Activated CD8-positive, alpha-beta T cell treated with anti-CD3 and anti-CD28 coated beads for 36 hours (primary cell): ENCODE measurements at regions not wholly inside any gene's neighbourhood (a gene's known extent, or its start where the extent isn't known, plus 50 kb on each side); places are given as distances from the start of the nearest gene placed in this dataset.

Experiments
- ATAC-seq: fragments of 200-7000 bp; cut with Tn5 transposase; one replicate; pipeline ENCODE4 v1.10.0; 2021; ENCODE audit warnings: mild to moderate bottlenecking, moderate library complexity
- CTCF ChIA-PET: fragments of 350-600 bp; sonication (Branson Sonifier 250); formaldehyde crosslinking; loops from one replicate; lab custom pipeline; 2021; ENCODE audit warnings: antibody characterized with exemption; lab: Charles Lee
- POLR2A ChIA-PET: fragments of 350-600 bp; sonication (Branson Sonifier 250); formaldehyde crosslinking; loops from one replicate; lab custom pipeline; 2021; ENCODE audit warnings: antibody characterized with exemption; lab: Charles Lee
- DNase-seq: peaks from one replicate; pipeline ENCODE4 v3.0.0-alpha.2; 2020
- H3K27ac Mint-ChIP-seq: one replicate; pipeline ENCODE4 v1.8.0; 2021; ENCODE audit warnings: mild to moderate bottlenecking, mixed read lengths
- H3K27me3 Mint-ChIP-seq: one replicate; pipeline ENCODE4 v1.8.0; 2021; ENCODE audit warnings: mixed read lengths
- H3K36me3 Mint-ChIP-seq: one replicate; pipeline ENCODE4 v1.8.0; 2021; ENCODE audit warnings: low read depth, mixed read lengths
- H3K4me1 Mint-ChIP-seq: one replicate; pipeline ENCODE4 v1.8.0; 2021; ENCODE audit warnings: low read depth, mixed read lengths
- H3K4me3 Mint-ChIP-seq: one replicate; pipeline ENCODE4 v1.8.0; 2021; ENCODE audit warnings: mild to moderate bottlenecking, moderate library complexity, mixed read lengths
- H3K9me3 Mint-ChIP-seq: one replicate; pipeline ENCODE4 v1.8.0; 2021; ENCODE audit warnings: mixed read lengths
- intact Hi-C: fragments of 100-400 bp; cut with micrococcal nuclease; formaldehyde crosslinking; loops from one replicate; pipeline ENCODE4 v1.10.0; 2022
- TF ChIP-seq, protein P1 (sequence below): fragments of 200-600 bp; IDR thresholded peaks from one replicate; pipeline ENCODE4 v1.8.0; 2022; ENCODE audit warnings: antibody characterized with exemption, mild to moderate bottlenecking

DNA sequence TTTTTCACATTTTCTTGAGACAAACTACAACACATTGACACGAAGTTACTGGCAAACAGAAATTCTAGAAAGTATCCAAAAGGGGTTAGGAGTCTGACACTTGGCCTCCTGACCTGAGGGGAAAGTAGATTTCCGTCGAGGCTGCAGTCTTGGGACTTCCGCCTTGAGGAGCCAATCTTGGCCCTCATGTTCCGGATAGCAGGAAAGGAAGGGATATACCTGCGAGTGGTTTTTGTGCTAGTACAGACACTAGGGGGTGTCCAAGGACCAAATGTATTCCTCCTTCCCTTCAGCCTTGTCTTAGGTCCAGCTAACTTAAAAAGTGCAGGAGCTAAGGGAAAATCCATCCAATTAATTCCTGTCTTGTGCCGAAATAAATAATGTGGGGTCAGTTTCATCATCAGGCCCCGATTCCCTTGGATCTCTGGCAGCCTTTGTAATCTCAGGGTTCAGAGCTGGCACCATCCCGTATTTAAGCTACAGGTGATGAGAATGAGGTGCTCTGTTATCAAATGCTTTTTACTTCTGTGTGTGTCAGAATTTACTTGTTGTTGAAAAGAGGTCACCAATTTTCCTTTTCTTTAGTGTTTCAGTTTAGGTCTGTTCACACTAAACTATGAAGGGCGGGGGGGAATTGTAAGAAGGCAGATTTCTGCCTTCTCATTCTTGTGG lies 330.2 kb upstream of the FANCL start:
- TF ChIP-seq, protein P1, sequence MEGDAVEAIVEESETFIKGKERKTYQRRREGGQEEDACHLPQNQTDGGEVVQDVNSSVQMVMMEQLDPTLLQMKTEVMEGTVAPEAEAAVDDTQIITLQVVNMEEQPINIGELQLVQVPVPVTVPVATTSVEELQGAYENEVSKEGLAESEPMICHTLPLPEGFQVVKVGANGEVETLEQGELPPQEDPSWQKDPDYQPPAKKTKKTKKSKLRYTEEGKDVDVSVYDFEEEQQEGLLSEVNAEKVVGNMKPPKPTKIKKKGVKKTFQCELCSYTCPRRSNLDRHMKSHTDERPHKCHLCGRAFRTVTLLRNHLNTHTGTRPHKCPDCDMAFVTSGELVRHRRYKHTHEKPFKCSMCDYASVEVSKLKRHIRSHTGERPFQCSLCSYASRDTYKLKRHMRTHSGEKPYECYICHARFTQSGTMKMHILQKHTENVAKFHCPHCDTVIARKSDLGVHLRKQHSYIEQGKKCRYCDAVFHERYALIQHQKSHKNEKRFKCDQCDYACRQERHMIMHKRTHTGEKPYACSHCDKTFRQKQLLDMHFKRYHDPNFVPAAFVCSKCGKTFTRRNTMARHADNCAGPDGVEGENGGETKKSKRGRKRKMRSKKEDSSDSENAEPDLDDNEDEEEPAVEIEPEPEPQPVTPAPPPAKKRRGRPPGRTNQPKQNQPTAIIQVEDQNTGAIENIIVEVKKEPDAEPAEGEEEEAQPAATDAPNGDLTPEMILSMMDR = peak; percentile 59
- intact Hi-C loops = no loop called here
- Mint-ChIP-seq H3K36me3 (no peaks in the 10 kb centered on the region), H3K27me3 (no peaks in the 10 kb centered on the region), H3K27ac (no peak overlapping the region), H3K9me3 (no peaks in the 10 kb centered on the region), H3K4me3 (no peak overlapping the region), H3K4me1 (peaks cover 8% of the 10 kb centered on the region)
- ChIA-PET CTCF (interaction anchor here (0.7 to 1.6 kb wide), 3 partner anchors 109 to 851 kb away, joined by 4 read pairs; no protein-coding TSS in a partner anchor), POLR2A (no interaction called here)
- DNase-seq = peak; percentile 20
- peak; percentile 62 for ATAC-seq

DNA sequence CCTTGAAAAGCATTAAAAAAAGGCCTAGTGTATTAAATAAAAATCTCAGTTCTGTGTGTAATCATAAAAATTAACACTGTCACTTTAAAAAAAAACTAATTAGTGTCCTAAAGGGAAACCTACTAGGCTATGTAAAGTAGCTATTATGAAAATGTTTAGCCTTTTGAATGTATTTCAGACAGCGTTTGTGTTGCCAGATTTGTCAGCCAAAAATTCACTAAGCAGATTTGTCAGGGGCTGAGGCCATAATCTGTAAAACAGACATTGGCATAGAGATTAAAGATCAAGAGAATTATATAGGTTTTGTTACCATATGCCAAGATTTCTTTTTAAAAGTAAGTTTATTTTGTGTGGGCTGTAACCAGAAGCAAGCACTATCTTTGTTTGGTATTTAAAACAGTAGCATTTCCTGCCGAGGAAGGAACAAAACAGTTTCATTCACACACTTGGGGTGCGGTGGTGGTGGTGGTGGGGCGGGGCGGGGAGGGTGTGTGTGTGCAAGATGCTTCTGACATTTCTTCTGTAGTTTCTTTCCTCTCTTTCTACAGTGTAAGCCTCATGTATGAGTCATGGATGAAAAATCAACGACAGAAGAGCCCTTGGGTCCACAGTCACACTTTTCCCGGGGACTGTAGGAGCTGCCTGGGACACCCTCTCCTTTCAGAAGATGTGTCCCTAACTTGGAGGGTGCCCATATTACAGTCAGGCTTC lies 328.5 kb upstream of the FANCL start:
- H3K4me3 Mint-ChIP-seq = no peak overlapping the region
- DNase-seq (peak; percentile 34), ATAC-seq (peak; percentile 77)
- TF ChIP-seq, protein P1 = no peak
- ChIA-PET CTCF (no interaction called here), POLR2A (no interaction called here)
- H3K9me3 Mint-ChIP-seq = no peaks in the 10 kb centered on the region
- no peaks in the 10 kb centered on the region for H3K27me3 Mint-ChIP-seq
- no peak overlapping the region for H3K27ac Mint-ChIP-seq
- H3K4me1 Mint-ChIP-seq = peaks cover 8% of the 10 kb centered on the region
- no peaks in the 10 kb centered on the region for H3K36me3 Mint-ChIP-seq
- intact Hi-C loops = no loop called here

DNA sequence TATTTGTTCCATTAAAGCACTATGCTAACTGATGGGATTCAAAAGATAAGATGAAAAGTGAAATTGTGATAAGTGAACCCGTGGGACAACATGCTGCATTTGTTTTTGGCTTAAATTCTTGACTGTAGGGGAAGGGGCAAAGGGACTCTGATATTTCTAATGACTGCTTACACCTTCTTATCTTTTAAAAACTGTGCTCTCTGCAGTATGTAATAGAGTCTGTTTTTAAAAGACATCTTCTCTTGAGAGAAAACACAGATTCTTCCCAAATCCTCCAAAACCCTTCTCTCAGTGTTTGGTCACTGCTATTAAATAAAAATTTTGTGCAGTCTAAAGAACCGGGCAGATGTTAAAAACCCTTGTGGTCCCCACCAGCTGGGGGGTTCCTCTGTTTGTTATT lies 327.8 kb upstream of the FANCL start:
- no peaks in the 10 kb centered on the region for H3K36me3 Mint-ChIP-seq
- TF ChIP-seq, protein P1 = no peak
- H3K9me3 Mint-ChIP-seq = no peaks in the 10 kb centered on the region
- no peak for ATAC-seq
- H3K4me1 Mint-ChIP-seq = peaks cover 8% of the 10 kb centered on the region
- intact Hi-C loops = no loop called here
- no peaks in the 10 kb centered on the region for H3K27me3 Mint-ChIP-seq
- ChIA-PET POLR2A (no interaction called here), CTCF (no interaction called here)
- no peak overlapping the region for H3K4me3 Mint-ChIP-seq
- DNase-seq = no peak
- no peak overlapping the region for H3K27ac Mint-ChIP-seq

DNA sequence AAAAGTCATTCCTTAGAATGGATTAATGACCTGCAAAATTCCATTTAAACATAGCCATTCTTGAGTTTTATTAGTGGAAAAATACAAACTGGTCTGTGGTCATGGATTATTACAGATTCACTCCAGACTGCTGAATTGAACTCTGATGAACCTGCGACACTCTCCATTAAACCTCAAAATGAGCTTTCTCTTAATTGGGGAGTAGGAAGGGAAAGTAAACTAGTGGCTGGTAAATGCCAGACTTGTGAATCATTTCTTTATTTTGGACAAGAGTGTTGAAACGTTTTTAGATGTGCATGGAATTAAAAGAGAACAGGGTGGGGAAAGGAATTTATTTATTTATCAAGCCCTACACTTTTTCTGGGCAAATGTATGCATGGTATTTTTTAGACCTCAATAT lies 321.2 kb upstream of the FANCL start:
- ChIA-PET POLR2A (no interaction called here), CTCF (no interaction called here)
- Mint-ChIP-seq H3K4me1 (no peaks in the 10 kb centered on the region), H3K9me3 (no peaks in the 10 kb centered on the region), H3K36me3 (no peaks in the 10 kb centered on the region), H3K27ac (no peak overlapping the region), H3K27me3 (peaks cover 2% of the 10 kb centered on the region), H3K4me3 (no peak overlapping the region)
- ATAC-seq (no peak), DNase-seq (no peak)
- TF ChIP-seq, protein P1 = no peak
- intact Hi-C loops = no loop called here

DNA sequence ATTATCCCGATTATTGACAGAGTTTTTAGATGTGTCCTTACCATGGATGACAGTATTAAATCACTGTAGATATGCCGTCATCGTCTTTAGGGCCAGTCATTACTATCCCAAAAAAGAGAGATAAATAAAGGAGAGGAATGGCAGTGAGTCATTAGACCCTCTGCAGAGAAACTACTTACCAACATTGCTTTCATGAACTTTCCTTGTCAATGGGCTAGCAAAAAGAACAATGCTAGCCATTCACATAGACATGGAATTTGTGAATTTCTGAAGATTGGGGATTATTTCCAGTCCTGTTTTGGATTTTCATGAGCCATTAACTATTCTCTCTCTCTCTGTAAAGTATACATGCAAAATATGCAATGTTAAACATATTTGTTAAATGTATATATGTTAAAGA lies 319.4 kb upstream of the FANCL start:
- POLR2A ChIA-PET = no interaction called here
- CTCF ChIA-PET = no interaction called here
- ATAC-seq (no peak), DNase-seq (no peak)
- H3K36me3 Mint-ChIP-seq = no peaks in the 10 kb centered on the region
- no peaks in the 10 kb centered on the region for H3K4me1 Mint-ChIP-seq
- no peak overlapping the region for H3K4me3 Mint-ChIP-seq
- H3K27ac Mint-ChIP-seq = no peak overlapping the region
- H3K27me3 Mint-ChIP-seq = peaks cover 3% of the 10 kb centered on the region
- TF ChIP-seq, protein P1 = no peak
- no peaks in the 10 kb centered on the region for H3K9me3 Mint-ChIP-seq
- intact Hi-C loops = no loop called here
